ENCODE measurements at regions not wholly inside any gene's neighbourhood (a gene's known extent, or its start where the extent isn't known, plus 50 kb on each side); places are given as distances from the start of the nearest gene placed in this dataset.
"Not testable (repeated sequence)": the region's sequence is repeated elsewhere in the genome, so short reads cannot be mapped to it uniquely, and the experiment has no call there.

DNA sequence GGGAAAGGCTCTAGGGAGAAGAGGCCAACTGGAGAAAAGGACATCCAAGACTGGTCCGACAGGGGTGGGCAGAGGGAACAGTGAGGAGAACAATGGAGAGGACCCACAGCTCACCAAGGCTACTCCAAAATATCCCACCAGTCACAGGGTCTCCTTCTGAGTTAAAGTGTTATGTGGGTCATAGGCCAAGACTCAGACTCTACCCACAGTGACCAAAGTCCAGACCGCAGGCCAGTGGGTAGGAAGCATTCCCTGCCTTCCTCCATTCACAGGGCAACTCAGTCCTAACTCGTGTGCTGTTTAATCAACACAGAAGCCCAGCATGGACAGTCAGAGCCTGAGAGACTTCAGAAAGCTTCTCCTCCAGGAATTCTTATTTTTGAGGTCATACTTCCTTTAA lies 260.6 kb downstream of the SMAD2 start:
- DNase-seq = no peak

- no peak for DNase-seq
These were observed 272.0 kb downstream of the SMAD2 start for GRCh38 chr18:47658498-47658897.

GRCh38 chr18:47654988-47655387 lies 275.5 kb downstream of the SMAD2 start:
- DNase-seq = no peak

GRCh38 chr18:47644896-47645295 lies 285.6 kb downstream of the SMAD2 start:
- DNase-seq = no peak

DNA sequence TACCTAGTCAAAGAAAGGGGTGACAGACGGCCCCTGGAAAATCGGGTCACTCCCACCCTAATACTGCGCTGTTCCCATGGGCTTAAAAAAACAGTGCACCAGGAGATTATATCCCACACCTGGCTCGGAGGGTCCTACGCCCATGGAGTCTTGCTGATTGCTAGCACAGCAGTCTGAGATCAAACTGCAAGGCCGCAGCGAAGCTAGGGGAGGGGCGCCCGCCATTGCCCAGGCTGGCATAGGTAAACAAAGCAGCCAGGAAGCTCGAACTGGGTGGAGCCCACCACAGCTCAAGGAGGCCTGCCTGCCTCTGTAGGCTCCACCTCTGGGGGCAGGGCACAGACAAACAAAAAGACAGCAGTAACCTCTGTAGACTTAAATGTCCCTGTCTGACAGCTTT lies 292.9 kb downstream of the SMAD2 start:
- not testable (repeated sequence) for DNase-seq

DNA sequence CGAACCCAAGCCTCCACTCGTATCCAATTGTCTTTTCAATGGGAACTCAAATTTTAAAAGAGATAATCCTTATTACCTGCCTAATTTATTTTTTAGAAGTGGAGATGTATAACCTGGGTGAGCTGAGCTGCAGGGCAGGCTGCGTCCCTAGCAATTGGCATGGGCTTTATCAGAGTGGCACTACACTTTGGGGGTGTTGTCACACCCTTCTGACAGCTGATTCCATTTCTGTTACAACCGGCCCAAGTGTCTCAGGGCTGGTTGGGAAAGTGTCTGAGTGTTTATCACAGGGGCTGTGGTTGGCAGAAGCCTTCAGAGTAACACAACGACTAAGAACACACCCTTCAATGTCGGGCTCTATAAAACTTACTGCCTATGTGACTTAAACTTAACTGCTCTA lies 295.0 kb downstream of the SMAD2 start:
- DNase-seq = no peak

DNA sequence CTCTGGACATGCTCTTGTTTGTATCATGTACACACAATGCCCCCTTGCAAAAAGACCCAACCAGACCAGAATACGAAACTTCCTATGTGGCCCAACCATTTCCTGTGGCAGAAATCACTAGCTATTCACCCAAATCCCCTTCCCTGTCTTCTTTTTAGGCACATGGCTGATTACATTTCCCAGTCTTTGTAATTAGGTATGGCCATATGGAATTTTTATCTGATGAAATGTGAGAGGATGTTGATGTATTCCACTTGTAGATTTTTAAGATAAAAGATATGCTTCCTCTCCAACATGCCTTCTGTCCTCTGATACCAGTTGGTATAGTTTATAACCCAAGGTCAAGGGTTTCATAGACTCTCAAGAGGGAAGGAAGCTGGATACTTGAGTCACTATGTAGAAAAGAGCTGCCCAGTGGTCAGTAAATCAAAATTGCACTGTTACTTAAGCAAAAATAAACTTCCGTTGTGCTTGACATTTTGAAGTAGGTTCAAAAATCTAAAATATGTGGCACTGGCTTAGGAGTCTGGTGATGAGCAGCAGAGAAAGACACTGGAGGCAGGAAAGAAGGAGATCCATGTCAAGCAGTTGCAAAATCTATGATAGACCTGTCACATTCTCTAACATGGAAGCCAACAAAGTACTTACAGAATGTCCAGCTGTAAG lies 297.4 kb downstream of the SMAD2 start:
- no peak for DNase-seq

DNA sequence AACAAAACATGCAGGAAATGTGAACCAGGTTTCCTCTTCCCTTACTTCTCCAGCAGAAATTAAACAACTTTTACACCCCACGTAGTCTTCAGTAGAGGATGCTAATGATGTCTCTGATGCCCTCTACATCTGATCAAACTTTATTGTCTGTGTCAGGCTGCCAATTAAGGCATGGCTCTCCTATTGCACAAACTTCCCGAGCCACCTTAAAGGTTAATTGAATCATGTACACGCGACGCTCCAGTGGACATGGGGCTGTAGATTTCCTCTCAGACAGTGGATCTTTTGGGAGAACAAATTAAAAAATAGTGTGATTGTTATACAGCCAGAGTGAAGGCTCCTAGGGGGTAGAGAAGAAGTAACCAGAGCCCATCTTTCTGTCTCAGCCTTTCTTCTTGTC lies 301.6 kb downstream of the SMAD2 start:
- DNase-seq = no peak

GRCh38 chr18:47628240-47628781 lies 302.1 kb downstream of the SMAD2 start:
- no peak for DNase-seq

DNA sequence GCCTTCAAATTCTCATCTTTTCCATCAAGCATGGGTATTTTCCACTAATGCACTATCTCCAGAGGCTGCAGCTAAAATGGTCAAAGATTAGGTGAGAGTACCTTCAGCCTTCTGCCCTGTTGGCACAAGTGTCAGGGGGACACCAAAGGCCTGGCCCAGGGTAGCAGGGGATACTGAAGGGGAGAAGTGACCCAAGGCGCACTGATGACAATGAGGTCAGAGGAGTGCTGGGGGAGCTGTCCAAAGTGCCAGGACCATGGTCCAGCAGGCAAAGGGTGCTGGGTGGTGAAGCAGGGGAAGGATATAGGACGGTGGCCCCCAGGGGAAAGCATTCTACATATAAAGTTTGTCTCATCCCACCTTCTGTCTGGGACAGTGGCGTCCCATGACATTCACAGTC lies 303.4 kb downstream of the SMAD2 start:
- no peak for DNase-seq

DNA sequence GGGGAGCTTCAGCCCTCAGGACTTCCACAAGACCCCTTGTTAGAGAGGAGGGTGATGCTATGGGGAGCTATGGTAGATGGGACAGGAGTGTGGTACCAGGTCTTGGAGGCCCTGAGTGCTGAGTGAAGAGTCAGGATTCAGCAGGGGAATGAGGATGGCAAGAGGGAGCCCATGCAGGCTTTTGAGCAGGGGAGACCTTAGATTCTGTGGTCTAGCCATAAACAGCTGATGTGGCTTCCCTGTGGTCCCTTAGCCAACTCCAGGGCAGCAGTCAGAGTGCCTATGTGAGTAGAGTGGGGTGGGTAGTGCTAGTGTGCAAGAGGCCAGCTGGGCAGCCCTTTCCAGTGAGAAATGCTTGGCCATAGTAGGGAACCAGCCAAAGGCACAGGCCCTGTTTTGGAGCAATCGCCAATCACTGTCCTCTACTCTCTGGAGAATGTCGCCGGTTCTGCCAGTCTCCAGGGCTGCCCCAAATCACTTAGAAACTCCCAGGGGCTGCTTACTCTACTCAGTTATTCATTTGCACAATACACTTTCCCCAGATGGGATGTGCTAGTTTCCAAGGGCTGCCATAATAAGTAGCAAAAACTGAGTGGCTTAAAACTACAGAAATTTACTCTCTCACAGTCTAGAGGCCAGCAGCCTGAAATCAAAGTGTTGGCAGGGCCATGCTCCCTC lies 310.5 kb downstream of the SMAD2 start:
- DNase-seq = no peak

DNA sequence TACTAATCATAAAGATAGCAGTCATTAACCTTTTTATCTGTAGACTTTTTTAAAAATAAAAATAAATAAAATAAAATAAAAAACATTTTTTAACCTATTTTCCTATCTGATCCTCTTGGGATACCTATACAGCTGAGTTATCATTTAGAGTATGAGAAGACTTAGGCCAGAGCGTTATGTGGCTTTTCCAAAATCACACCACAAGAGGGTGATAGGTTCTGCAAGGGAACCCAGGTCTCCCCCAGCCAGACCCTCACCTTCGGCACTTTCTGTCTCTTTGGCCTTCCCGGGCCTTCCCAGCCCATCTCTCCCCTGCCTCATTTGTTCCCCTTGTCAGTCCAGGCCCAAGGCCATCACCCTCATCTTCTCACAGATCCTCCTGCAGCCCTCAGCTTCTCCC lies 311.7 kb downstream of the SMAD2 start:
- no peak for DNase-seq

DNA sequence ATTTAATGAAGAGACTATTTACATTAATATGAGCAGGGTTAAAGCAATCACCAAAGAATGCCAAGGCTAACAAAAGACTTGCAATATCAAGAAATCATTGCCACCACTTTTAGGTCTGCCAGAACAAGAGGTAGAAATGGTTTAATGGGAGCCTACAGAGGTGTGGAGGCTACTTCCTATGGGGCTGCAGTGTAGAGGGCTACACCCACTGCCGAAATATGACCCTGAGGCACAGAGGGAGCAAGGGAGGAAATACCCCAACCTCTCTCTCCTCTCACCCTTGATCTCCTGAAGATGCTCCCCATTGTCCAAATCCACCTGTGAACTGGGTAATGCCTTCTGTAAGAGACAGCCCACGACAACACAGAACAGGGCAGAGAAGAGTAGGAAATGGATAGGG lies 315.4 kb downstream of the SMAD2 start:
- DNase-seq = no peak

DNA sequence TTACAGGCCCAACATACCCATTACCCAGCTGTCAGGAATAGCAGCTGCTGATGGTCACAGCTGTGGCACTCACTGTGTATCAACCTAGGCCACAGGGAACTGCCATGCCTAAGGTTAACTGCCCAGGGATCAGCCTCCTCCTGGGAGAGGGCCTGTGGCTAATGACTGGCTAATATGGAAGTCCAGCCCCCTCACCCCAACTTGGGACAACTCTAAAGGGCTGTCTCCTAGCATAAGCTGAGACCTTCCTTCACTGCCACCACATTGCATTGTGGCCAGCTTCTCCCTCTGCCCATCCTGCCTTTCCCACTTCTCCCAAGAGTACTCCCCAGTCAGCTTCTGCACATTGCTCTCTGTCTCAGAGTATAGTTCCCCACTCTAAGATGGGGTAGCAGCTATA lies 316.5 kb downstream of the SMAD2 start:
- DNase-seq = no peak

GRCh38 chr18:47611649-47612048 lies 318.8 kb downstream of the SMAD2 start:
- no peak for DNase-seq

GRCh38 chr18:47606526-47606925 lies 323.9 kb downstream of the SMAD2 start:
- DNase-seq = no peak

DNA sequence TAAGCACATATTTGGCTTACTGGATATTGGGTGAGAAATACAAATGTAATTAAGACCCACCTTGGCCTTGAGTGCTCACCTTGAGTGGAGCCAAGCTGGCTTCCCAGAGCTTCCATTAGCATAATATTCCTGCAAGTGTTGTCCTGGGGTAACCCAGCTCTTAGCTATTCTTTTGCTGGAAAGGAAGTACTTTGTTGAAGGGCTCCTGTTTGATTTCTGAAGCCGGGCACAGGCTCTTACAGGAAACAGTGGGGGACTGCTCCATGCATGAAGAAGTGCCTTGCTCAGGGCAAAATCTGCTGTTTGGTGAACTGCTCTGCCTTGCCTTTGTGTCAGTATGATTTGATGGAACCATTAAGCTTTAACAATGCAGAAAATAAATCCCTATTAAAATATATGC lies 325.4 kb downstream of the SMAD2 start:
- no peak for DNase-seq

GRCh38 chr18:47604021-47604420 lies 326.4 kb downstream of the SMAD2 start:
- DNase-seq = no peak

- no peak for DNase-seq
These were observed 327.3 kb downstream of the SMAD2 start for GRCh38 chr18:47603158-47603557.

- no peak for DNase-seq
These were observed 328.1 kb downstream of the SMAD2 start for GRCh38 chr18:47602273-47602897.

DNA sequence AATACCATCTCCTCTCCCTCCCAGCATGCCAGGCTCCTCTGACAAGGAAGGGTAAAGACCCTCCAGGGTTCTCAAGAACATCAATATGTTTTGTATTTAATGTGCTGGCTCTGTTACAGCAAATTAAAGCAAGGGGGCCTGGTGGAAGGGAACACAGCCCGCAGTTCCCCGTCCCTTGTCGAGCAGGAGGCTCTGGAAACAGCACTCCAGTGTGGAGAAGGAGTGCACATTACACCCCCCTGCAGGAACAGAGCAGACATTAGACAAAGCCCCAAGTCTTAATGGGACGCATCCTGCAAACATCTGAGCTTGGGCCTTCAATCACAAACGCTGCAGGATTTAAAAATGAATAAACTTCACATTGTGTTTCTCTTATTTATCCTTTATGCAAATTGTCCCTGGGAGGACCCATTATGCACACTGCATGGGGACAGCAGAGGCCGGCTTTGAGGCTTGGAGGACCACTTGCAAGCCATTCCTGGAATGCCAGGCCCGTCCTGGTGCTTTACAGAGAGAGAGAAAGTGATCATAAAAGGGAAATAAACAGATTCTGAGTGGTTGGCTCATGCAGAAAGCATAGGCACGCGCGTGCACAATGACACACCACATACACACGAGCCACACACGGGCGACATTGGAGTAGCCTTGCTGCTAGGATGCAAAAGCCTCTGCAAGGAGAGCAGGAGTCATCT lies 328.7 kb downstream of the SMAD2 start:
- no peak for DNase-seq

DNA sequence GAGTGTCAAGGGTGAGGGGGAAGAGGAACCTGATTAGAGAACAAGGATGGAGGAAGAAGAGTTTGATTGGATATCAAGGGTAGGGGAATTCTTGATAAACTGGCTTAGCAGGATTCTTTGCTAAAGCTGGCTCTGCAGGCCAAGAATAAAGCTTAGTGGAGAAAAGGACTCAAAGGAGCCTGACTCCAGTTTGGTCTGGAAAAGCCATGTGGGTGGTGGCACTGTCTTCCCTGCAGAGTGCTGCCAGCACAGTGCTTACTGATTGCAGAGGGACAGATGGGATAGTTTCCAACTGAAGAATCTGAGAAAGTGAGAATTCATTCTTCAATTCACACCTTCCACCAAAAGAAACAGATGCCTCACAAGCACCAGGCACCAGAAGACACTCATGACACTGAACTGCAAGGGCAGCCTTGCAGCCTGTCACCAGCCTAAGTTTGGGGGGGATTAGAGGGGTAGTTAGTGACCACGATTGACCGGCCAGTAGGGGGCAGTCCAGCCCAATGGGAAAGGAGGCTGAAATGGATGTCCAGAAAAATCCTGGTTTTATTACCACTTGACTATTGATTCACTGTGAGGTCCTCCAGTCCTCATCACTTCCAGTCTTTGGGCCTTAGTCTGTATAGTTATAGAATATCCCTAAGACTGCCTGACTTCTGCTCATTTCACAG lies 334.5 kb downstream of the SMAD2 start:
- DNase-seq = no peak

DNA sequence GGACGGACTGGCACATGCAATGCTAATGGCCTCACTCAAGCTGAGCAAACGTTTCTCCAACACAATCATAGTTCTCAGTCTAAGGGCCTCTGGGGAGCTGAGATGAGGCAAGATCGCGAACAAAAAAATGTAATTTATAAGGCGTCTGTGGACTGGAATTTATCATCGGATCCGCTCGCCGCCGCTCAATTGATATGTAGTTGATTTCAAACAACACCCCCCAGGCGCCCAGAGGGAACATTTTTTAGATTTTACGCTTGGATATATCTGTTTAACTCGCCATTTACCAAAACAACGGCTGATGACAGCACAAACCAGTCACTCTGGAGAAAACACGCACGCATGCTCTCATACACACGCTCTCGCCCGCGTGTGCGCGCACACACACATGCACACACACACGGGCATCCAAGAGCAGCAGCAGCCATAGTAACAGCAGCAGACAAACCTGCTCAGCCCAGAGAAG lies 335.8 kb downstream of the SMAD2 start:
- no peak for DNase-seq
